ENCODE measurements at regions not wholly inside any gene's neighbourhood (a gene's known extent, or its start where the extent isn't known, plus 50 kb on each side); places are given as distances from the start of the nearest gene placed in this dataset.

DNA sequence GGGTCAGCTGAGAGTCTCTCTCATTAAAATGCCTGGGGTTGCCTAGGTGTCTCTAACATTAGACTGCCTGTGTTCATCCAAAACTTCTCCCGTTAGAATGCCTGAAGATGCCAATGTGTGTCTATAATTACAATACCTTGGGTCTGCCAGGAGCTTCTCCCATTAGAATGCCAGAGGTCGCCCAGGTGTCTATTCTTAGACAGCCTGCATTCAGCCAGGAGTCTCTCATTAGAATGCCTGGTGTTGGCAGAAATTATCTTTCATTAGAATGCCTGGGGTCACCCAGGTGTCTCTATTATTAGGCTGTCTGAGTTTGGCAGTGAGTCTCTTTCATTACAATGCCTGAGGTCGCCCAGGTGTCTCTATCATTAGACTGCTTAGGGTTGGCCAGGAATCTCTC, 1560.2 kb downstream of the UQCRFS1 start:
- TF ChIP-seq CTCF (IDR thresholded peaks at IDR 0.05 in 8 of 11, conservative IDR thresholded peaks at IDR 0.05 in 3 of 11): no peak
- TF ChIP-seq POLR2AphosphoS5 (IDR thresholded peaks at IDR 0.05): no peak
- TF ChIP-seq POLR2A (IDR thresholded peaks at IDR 0.05): no peak

All from spleen (tissue), 7 donors.